Upper lobe of left lung (tissue), 6 donors: ENCODE measurements at regions not wholly inside any gene's neighbourhood (a gene's known extent, or its start where the extent isn't known, plus 50 kb on each side); places are given as distances from the start of the nearest gene placed in this dataset.

ENCODE experiments used
- ATAC-seq, 2 donors: fragments of 200-7000 bp; cut with Tn5 transposase; one replicate each; pipeline ENCODE4 v1.9.1; 2022; ENCODE audit warnings: mild to moderate bottlenecking in 2 of 2, moderate library complexity in 2 of 2; ENCODE audit not compliant: low FRiP score in 2 of 2
- DNase-seq, 2 donors: peaks; one replicate each; pipeline ENCODE4 v3.0.0-alpha.2; 2019 to 2020
- H3K27ac ChIP-seq, 4 donors: fragments of 200-600 bp; sonication (generic); one replicate each; pipeline ENCODE4 v1.5.1; 2016 to 2019
- H3K27me3 ChIP-seq, 4 donors: fragments of 200-600 bp; sonication (generic); one replicate each; pipeline ENCODE4 v1.5.1; 2017 to 2019
- H3K36me3 ChIP-seq, 4 donors: fragments of 200-600 bp; sonication (generic); one replicate each; pipeline ENCODE4 v1.5.1; 2016 to 2019
- H3K4me1 ChIP-seq, 4 donors: fragments of 200-600 bp; sonication (generic); one replicate each; pipeline ENCODE4 v1.5.1; 2018 to 2019
- H3K4me3 ChIP-seq, 4 donors: fragments of 200-600 bp; sonication (generic); one replicate each; pipeline ENCODE4 v1.5.1; 2017 to 2019; ENCODE audit warnings: mild to moderate bottlenecking in 2 of 4, moderate library complexity in 1 of 4
- H3K9me3 ChIP-seq, 4 donors: fragments of 200-600 bp; sonication (generic); one replicate each; pipeline ENCODE4 v1.5.1; 2018 to 2019
- EP300 ChIP-seq, 4 donors: sonication (generic); formaldehyde crosslinking; IDR thresholded peaks; one replicate each; pipeline ENCODE4 v1.5.1; 2017; ENCODE audit warnings: antibody characterized with exemption in 4 of 4, control low read depth in 2 of 4
- POLR2A ChIP-seq, 4 donors: fragments of 450-650 bp; IDR thresholded peaks; one replicate each; pipeline ENCODE4 v1.5.1; 2016 to 2017; ENCODE audit warnings: antibody characterized with exemption in 4 of 4, mild to moderate bottlenecking in 2 of 4
- POLR2AphosphoS5 ChIP-seq, 2 donors: sonication (generic); formaldehyde crosslinking; IDR thresholded peaks; one replicate each; pipeline ENCODE4 v1.5.1; 2017; ENCODE audit warnings: antibody characterized with exemption in 2 of 2
- WGBS, 2 donors: methylation state at CpG; one replicate each; pipeline ENCODE4 v1.1.5; 2017 to 2018; 5-methylcytosine and 5-hydroxymethylcytosine counted together
- TF ChIP-seq, protein P1 (sequence below), 6 experiments: fragments of 450-650 bp in 4 of 6; fragments of 200-600 bp in 2 of 6; sonication (generic) in 2 of 6; IDR thresholded peaks; one replicate each; pipeline ENCODE4 v1.5.1; 2016 to 2019; ENCODE audit warnings: antibody characterized with exemption in 6 of 6
- donor health status: DM: no; HTN: no; CAD: no; lungs with moderate emphysema.
- donor health status: DM: no; HTN: yes; CAD: no; lungs with severe emphysema.

DNA sequence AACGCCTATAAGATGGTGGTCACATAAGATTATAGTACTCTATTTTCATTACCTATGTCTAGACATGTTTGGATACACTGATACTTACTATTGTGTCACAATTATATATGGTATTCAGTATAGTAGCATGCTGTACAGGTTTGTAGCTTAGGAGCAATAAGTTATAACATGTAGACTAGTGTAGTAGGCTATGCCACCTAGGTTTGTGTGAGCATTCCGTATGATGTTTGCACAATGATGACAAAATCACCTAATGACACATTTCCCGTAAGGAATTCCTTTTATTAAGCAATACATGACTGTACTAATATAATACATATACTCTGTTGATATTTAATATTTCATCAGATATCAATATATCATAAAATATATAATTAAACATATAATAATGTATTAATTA, 540.7 kb downstream of the BMP2 start:
- DNase-seq, result no peak
- Histone ChIP-seq H3K9me3 (no peaks in the 10 kb centered on the region), H3K27me3 (no peaks in the 10 kb centered on the region), H3K27ac (no peak overlapping the region), H3K36me3 (no peaks in the 10 kb centered on the region), H3K4me1 (no peaks in the 10 kb centered on the region), H3K4me3 (no peak overlapping the region)
- no peak for ATAC-seq
- no peak for TF ChIP-seq POLR2A (IDR thresholded peaks at IDR 0.05)
- TF ChIP-seq, protein P1, sequence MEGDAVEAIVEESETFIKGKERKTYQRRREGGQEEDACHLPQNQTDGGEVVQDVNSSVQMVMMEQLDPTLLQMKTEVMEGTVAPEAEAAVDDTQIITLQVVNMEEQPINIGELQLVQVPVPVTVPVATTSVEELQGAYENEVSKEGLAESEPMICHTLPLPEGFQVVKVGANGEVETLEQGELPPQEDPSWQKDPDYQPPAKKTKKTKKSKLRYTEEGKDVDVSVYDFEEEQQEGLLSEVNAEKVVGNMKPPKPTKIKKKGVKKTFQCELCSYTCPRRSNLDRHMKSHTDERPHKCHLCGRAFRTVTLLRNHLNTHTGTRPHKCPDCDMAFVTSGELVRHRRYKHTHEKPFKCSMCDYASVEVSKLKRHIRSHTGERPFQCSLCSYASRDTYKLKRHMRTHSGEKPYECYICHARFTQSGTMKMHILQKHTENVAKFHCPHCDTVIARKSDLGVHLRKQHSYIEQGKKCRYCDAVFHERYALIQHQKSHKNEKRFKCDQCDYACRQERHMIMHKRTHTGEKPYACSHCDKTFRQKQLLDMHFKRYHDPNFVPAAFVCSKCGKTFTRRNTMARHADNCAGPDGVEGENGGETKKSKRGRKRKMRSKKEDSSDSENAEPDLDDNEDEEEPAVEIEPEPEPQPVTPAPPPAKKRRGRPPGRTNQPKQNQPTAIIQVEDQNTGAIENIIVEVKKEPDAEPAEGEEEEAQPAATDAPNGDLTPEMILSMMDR (IDR thresholded peaks at IDR 0.05), result no peak
- TF ChIP-seq POLR2AphosphoS5 (IDR thresholded peaks at IDR 0.05), result no peak
- no peak for TF ChIP-seq EP300 (IDR thresholded peaks at IDR 0.05)
- 65 to 84% methylated on average over 3 of the region's 3 CpGs for WGBS, 2 donors

DNA sequence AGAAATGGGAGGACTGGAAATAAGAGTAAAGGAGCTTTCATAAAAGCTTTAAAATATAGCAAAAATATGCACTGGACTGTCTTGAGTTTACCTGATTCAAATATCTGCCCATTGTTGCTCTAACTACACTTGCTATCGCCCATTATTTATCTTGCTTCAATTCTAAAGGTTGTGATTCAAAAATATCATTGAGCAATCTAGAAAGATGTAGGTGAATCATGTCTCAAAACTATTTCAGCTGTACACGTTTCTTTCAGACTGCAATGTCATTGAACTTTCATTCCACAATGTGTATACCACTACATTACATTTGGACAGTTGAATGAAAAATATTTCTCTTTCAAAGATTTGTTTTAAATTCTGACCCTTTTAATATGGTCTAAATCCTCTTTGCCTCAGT, 545.6 kb downstream of the BMP2 start:
- no peak for ATAC-seq
- TF ChIP-seq POLR2AphosphoS5 (IDR thresholded peaks at IDR 0.05) (no peak), EP300 (IDR thresholded peaks at IDR 0.05) (no peak)
- TF ChIP-seq, protein P1 (IDR thresholded peaks at IDR 0.05), result no peak

DNA sequence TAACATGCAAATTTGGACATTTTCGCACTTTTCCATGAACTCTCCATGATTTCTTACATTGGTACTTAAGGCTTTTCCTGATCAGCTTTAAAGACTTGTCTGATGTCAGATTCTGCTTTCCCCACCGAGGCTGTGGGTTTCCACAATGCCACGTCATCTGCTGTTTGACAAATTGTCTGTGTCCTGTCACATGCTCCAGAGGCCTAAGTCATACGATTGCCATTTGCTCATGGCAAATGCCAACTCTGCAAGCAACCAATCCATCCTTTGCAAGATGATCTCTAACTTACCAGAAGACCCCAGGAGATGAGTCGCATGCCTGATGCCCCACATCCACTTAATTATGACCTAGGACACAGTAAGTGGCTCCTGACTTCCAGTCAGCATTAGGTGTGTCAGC, 556.5 kb downstream of the BMP2 start:
- H3K4me3 ChIP-seq, result no peak overlapping the region
- DNase-seq, result no peak
- ATAC-seq, result no peak
- TF ChIP-seq POLR2A (IDR thresholded peaks at IDR 0.05) (no peak), EP300 (IDR thresholded peaks at IDR 0.05) (no peak), POLR2AphosphoS5 (IDR thresholded peaks at IDR 0.05) (no peak)
- TF ChIP-seq, protein P1 (IDR thresholded peaks at IDR 0.05), result no peak
- H3K27me3 ChIP-seq, result no peaks in the 10 kb centered on the region
- H3K27ac ChIP-seq, result no peak overlapping the region
- H3K4me1 ChIP-seq, result no peaks in the 10 kb centered on the region
- H3K9me3 ChIP-seq, result no peaks in the 10 kb centered on the region
- no peaks in the 10 kb centered on the region for H3K36me3 ChIP-seq
- 59 to 72% methylated on average over 5 of the region's 5 CpGs for WGBS, 2 donors

More for the DNA sequence above, 545.6 kb downstream of the BMP2 start:
- H3K9me3 ChIP-seq, result no peaks in the 10 kb centered on the region
- WGBS, 2 donors, result 75 to 82% methylated on average over 2 of the region's 2 CpGs
- no peaks in the 10 kb centered on the region for H3K4me1 ChIP-seq
- H3K4me3 ChIP-seq, result no peak overlapping the region
- no peak for DNase-seq
- H3K36me3 ChIP-seq, result no peaks in the 10 kb centered on the region
- H3K27me3 ChIP-seq, result no peaks in the 10 kb centered on the region
- no peak overlapping the region for H3K27ac ChIP-seq

DNA sequence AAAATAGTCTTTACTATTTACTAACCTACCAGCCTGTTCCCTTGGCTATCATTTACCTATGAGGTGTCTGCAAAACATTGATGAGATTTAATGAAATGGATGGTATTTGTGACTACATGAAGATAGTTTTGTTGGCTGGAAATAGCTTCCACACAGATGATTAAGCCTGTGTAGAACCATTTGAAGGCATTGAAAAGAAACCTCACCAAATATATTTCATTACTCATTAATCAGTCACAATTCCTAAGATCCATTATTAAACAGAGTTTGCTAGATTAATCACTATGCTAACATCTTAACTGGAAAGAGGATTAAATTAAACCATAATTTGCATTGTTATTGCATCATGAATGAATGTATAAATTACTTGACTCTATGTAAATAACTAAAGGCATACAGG, 560.3 kb downstream of the BMP2 start:
- H3K9me3 ChIP-seq, result no peaks in the 10 kb centered on the region
- H3K27me3 ChIP-seq, result no peaks in the 10 kb centered on the region
- no peaks in the 10 kb centered on the region for H3K36me3 ChIP-seq
- H3K27ac ChIP-seq, result no peak overlapping the region
- no peaks in the 10 kb centered on the region for H3K4me1 ChIP-seq
- ATAC-seq (no peak), DNase-seq (no peak)
- no peak for TF ChIP-seq POLR2AphosphoS5 (IDR thresholded peaks at IDR 0.05)
- TF ChIP-seq POLR2A (IDR thresholded peaks at IDR 0.05), result no peak
- TF ChIP-seq EP300 (IDR thresholded peaks at IDR 0.05), result no peak
- TF ChIP-seq, protein P1 (IDR thresholded peaks at IDR 0.05), result no peak
- no peak overlapping the region for H3K4me3 ChIP-seq

DNA sequence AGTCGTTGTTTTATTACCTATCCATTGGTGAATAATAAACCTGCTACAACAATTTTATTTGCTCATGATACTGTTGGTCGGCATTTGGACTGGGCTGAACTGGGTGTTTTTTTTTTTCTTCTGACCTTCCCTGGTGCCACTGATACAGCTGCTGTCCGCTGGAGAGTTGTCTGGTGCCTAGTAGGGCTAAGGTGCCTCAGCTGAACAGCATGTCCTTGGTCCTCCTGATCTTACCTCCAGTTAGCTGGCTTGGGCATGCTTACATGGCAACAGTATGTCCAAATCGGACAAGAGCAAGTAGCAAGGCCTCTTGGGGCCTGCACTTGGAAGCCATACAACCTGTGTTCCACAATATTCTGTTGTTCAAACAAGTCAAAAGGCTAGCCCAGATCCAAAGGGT, 563.4 kb downstream of the BMP2 start:
- no peak for TF ChIP-seq POLR2A (IDR thresholded peaks at IDR 0.05)
- TF ChIP-seq, protein P1 (IDR thresholded peaks at IDR 0.05), result no peak
- no peak for TF ChIP-seq POLR2AphosphoS5 (IDR thresholded peaks at IDR 0.05)
- no peak for TF ChIP-seq EP300 (IDR thresholded peaks at IDR 0.05)
- Histone ChIP-seq H3K4me1 (no peaks in the 10 kb centered on the region), H3K27ac (no peak overlapping the region), H3K9me3 (no peaks in the 10 kb centered on the region), H3K27me3 (no peaks in the 10 kb centered on the region), H3K4me3 (no peak overlapping the region), H3K36me3 (no peaks in the 10 kb centered on the region)
- DNase-seq (no peak), ATAC-seq (no peak)
- WGBS, 2 donors, result 71 to 88% methylated on average over 4 of the region's 4 CpGs
